Endodermal cell (in vitro differentiated cells): ENCODE measurements at regions not wholly inside any gene's neighbourhood (a gene's known extent, or its start where the extent isn't known, plus 50 kb on each side); places are given as distances from the start of the nearest gene placed in this dataset.

Experiments used
- DNase-seq: peaks from one replicate; pipeline ENCODE4 v3.0.0-alpha.2; 2017
- H3K27ac ChIP-seq: 2 replicates; pipeline ENCODE4 v1.5.1; 2013; ENCODE audit warnings: mild to moderate bottlenecking, low read depth, low read length, moderate library complexity
- H3K27me3 ChIP-seq: 2 replicates; pipeline ENCODE4 v1.6.1; 2013; ENCODE audit warnings: mild to moderate bottlenecking, low read length, moderate library complexity; ENCODE audit not compliant: insufficient read depth, control insufficient read depth, poor library complexity, severe bottlenecking
- H3K36me3 ChIP-seq: 2 replicates; pipeline ENCODE4 v1.7.0; 2013; ENCODE audit warnings: mild to moderate bottlenecking, low read length, moderate library complexity; ENCODE audit not compliant: control insufficient read depth, insufficient read depth
- H3K4me1 ChIP-seq: one replicate; pipeline ENCODE4 v1.7.0; 2013; ENCODE audit warnings: low read length; ENCODE audit not compliant: control insufficient read depth, insufficient read depth
- H3K4me3 ChIP-seq: 2 replicates; pipeline ENCODE4 v1.5.1; 2013; ENCODE audit warnings: mild to moderate bottlenecking, low read length, moderate library complexity
- H3K9ac ChIP-seq: 2 replicates; pipeline ENCODE4 v1.6.1; 2013; ENCODE audit warnings: mild to moderate bottlenecking, low read length, moderate library complexity; ENCODE audit not compliant: poor library complexity, severe bottlenecking; ENCODE audit errors: extremely low read depth
- H3K9me3 ChIP-seq: 2 replicates; pipeline ENCODE4 v1.6.1; 2013; ENCODE audit warnings: mild to moderate bottlenecking, low read length, moderate library complexity; ENCODE audit not compliant: control insufficient read depth
- H3K27ac Mint-ChIP-seq: 2 replicates; pipeline ENCODE4 v1.8.0; 2020; ENCODE audit warnings: mixed read lengths
- H3K27me3 Mint-ChIP-seq: 2 replicates; pipeline ENCODE4 v1.8.0; 2021; ENCODE audit warnings: mild to moderate bottlenecking, mixed read lengths; ENCODE audit not compliant: insufficient read depth
- H3K36me3 Mint-ChIP-seq: 2 replicates; pipeline ENCODE4 v1.8.0; 2020; ENCODE audit warnings: low read depth, mixed read lengths
- H3K4me1 Mint-ChIP-seq: 2 replicates; pipeline ENCODE4 v1.8.0; 2020; ENCODE audit warnings: mixed read lengths
- H3K4me3 Mint-ChIP-seq: 2 replicates; pipeline ENCODE4 v1.8.0; 2020; ENCODE audit warnings: mild to moderate bottlenecking, moderate library complexity, mixed read lengths
- H3K9me3 Mint-ChIP-seq: 2 replicates; pipeline ENCODE4 v1.8.0; 2020; ENCODE audit warnings: mild to moderate bottlenecking, mixed read lengths
- WGBS, 2 experiments: methylation state at CpG; one replicate each; pipeline versions ENCODE4 v1.1.5 to v1.1.7; 2013; ENCODE audit warnings: missing lambda C conversion rate in 2 of 2, mixed read lengths in 1 of 2; ENCODE audit not compliant: insufficient coverage in 1 of 2, insufficient read length in 1 of 2; 5-methylcytosine and 5-hydroxymethylcytosine counted together
- TF ChIP-seq, protein P1 (sequence below): fragments of 200-600 bp; sonication (generic); conservative IDR thresholded peaks from 2 replicates; pipeline ENCODE4 v1.5.0; 2021; ENCODE audit warnings: antibody characterized with exemption, mild to moderate bottlenecking

DNA sequence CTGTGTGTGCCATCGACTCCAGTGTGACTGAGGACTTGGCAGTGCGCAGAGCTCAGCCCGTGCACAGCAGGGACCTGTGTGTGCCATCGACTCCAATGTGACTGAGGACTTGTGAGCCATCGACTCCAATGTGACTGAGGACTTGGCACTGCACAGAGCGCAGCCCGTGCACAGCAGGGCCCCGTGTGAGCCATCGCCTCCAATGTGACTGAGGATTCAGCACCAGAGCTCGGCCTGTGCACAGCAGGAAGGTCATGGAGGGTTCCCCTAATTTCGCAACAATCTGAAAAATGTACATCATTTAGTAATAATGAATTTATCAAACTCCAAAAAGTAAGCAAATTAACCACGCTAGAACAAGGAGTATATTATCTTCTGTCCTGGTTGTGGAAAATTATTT is 348.3 kb upstream of the B3GAT1 start:
- H3K4me1 ChIP-seq: no peaks in the 10 kb centered on the region
- Mint-ChIP-seq H3K36me3 (no peaks in the 10 kb centered on the region), H3K27me3 (peaks cover 17% of the 10 kb centered on the region), H3K9me3 (no peaks in the 10 kb centered on the region), H3K27ac (no peak overlapping the region), H3K4me1 (peaks cover 5% of the 10 kb centered on the region), H3K4me3 (no peak overlapping the region)
- no peak overlapping the region for H3K9ac ChIP-seq
- H3K27me3 ChIP-seq: no peaks in the 10 kb centered on the region
- H3K9me3 ChIP-seq: no peaks in the 10 kb centered on the region
- H3K27ac ChIP-seq: no peak overlapping the region
- 94 to 98% methylated on average over 8 to 12 of the region's 12 CpGs for WGBS, 2 experiments
- H3K4me3 ChIP-seq: no peak overlapping the region
- peak; percentile 20 for DNase-seq
- TF ChIP-seq, protein P1, sequence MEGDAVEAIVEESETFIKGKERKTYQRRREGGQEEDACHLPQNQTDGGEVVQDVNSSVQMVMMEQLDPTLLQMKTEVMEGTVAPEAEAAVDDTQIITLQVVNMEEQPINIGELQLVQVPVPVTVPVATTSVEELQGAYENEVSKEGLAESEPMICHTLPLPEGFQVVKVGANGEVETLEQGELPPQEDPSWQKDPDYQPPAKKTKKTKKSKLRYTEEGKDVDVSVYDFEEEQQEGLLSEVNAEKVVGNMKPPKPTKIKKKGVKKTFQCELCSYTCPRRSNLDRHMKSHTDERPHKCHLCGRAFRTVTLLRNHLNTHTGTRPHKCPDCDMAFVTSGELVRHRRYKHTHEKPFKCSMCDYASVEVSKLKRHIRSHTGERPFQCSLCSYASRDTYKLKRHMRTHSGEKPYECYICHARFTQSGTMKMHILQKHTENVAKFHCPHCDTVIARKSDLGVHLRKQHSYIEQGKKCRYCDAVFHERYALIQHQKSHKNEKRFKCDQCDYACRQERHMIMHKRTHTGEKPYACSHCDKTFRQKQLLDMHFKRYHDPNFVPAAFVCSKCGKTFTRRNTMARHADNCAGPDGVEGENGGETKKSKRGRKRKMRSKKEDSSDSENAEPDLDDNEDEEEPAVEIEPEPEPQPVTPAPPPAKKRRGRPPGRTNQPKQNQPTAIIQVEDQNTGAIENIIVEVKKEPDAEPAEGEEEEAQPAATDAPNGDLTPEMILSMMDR: no peak
- no peaks in the 10 kb centered on the region for H3K36me3 ChIP-seq

DNA sequence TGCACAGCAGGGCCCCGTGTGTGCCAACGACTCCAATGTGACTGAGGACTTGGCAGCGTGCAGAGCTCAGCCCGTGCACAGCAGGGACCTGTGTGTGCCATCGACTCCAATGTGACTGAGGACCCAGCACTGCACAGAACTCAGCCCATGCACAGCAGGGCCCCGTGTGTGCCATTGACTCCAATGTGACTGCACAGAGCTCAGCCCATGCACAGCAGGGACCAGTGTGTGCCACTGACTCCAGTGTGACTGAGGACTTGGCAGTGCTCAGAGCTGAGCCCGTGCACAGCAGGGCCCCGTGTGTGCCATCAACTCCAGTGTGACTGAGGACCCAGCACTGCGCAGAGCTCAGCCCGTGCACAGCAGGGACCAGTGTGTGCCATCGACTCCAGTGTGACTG is 347.8 kb upstream of the B3GAT1 start:
- H3K36me3 ChIP-seq: no peaks in the 10 kb centered on the region
- no peak overlapping the region for H3K9ac ChIP-seq
- no peaks in the 10 kb centered on the region for H3K4me1 ChIP-seq
- H3K27me3 ChIP-seq: no peaks in the 10 kb centered on the region
- no peaks in the 10 kb centered on the region for H3K9me3 ChIP-seq
- no peak overlapping the region for H3K4me3 ChIP-seq
- DNase-seq: peak; percentile 30
- Mint-ChIP-seq H3K4me1 (peaks cover 5% of the 10 kb centered on the region), H3K9me3 (no peaks in the 10 kb centered on the region), H3K27me3 (peaks cover 21% of the 10 kb centered on the region), H3K36me3 (no peaks in the 10 kb centered on the region), H3K4me3 (no peak overlapping the region), H3K27ac (no peak overlapping the region)
- H3K27ac ChIP-seq: no peak overlapping the region
- TF ChIP-seq, protein P1: no peak
- 71 to 77% methylated on average over 9 to 11 of the region's 11 CpGs for WGBS, 2 experiments

DNA sequence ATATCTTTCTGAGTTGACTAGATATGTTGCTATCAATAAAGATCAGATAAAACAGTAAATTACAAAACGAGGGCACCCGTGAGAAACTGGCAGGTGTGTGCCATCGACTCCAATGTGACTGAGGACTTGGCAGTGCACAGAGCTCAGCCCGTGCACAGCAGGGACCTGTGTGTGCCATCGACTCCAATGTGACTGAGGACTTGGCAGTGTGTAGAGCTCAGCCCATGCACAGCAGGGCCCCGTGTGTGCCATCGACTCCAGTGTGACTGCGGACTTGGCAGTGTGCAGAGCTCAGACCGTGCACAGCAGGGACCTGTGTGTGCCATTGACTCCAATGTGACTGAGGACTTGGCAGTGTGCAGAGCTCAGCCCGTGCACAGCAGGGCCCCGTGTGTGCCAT is 347.2 kb upstream of the B3GAT1 start:
- 77 to 82% methylated on average over 7 to 11 of the region's 11 CpGs for WGBS, 2 experiments
- Histone ChIP-seq H3K27me3 (no peaks in the 10 kb centered on the region), H3K9me3 (no peaks in the 10 kb centered on the region), H3K4me3 (no peak overlapping the region), H3K27ac (no peak overlapping the region), H3K9ac (no peak overlapping the region), H3K36me3 (no peaks in the 10 kb centered on the region), H3K4me1 (no peaks in the 10 kb centered on the region)
- Mint-ChIP-seq H3K4me1 (peaks cover 5% of the 10 kb centered on the region), H3K9me3 (no peaks in the 10 kb centered on the region), H3K36me3 (no peaks in the 10 kb centered on the region), H3K27ac (no peak overlapping the region), H3K4me3 (no peak overlapping the region), H3K27me3 (peaks cover 20% of the 10 kb centered on the region)
- TF ChIP-seq, protein P1: no peak
- peak; percentile 23 for DNase-seq
